ENCODE measurements at regions not wholly inside any gene's neighbourhood (a gene's known extent, or its start where the extent isn't known, plus 50 kb on each side); places are given as distances from the start of the nearest gene placed in this dataset.

- Mint-ChIP-seq H3K27me3 (ENCODE audit: low read depth, poor library complexity) (peaks cover 10% of the 10 kb centered on the region), H3K36me3 (ENCODE audit: low read depth) (no peaks in the 10 kb centered on the region), H3K9me3 (peaks cover 16% of the 10 kb centered on the region)
Observed at GRCh38 chrX:3550871-3551270, 162.6 kb downstream of the PRKX start.

GRCh38 chrX:3550160-3550751, 163.2 kb downstream of the PRKX start:
- DNase-seq = no peak
- TF ChIP-seq CTCF (IDR thresholded peaks at IDR 0.05) = no peak
- Mint-ChIP-seq H3K36me3 (ENCODE audit: low read depth) (no peaks in the 10 kb centered on the region), H3K27me3 (ENCODE audit: low read depth, poor library complexity) (peaks cover 10% of the 10 kb centered on the region), H3K4me3 (no peak overlapping the region), H3K27ac (no peak overlapping the region), H3K9me3 (peaks cover 16% of the 10 kb centered on the region), H3K4me1 (peaks cover 22% of the 10 kb centered on the region)

More at GRCh38 chrX:3550871-3551270, 162.6 kb downstream of the PRKX start:
- Mint-ChIP-seq H3K4me3 (no peak overlapping the region), H3K4me1 (peaks cover 22% of the 10 kb centered on the region), H3K27ac (no peak overlapping the region)
- TF ChIP-seq CTCF (IDR thresholded peaks at IDR 0.05) = no peak
- no peak for DNase-seq

- peak overlapping the region; percentile 57 for H3K27ac Mint-ChIP-seq
- peaks cover 16% of the 10 kb centered on the region for H3K9me3 Mint-ChIP-seq
- peaks cover 10% of the 10 kb centered on the region for H3K27me3 Mint-ChIP-seq (ENCODE audit: low read depth, poor library complexity)
- H3K4me3 Mint-ChIP-seq = peak overlapping the region; percentile 70
- DNase-seq = no peak
- peaks cover 22% of the 10 kb centered on the region for H3K4me1 Mint-ChIP-seq
- H3K36me3 Mint-ChIP-seq (ENCODE audit: low read depth) = no peaks in the 10 kb centered on the region
- TF ChIP-seq CTCF (IDR thresholded peaks at IDR 0.05) = no peak
Observed at GRCh38 chrX:3549411-3549911, 164.0 kb downstream of the PRKX start.

- TF ChIP-seq CTCF (IDR thresholded peaks at IDR 0.05) = peak; percentile 28
- peak overlapping the region; percentile 70 for H3K4me3 Mint-ChIP-seq
- H3K36me3 Mint-ChIP-seq (ENCODE audit: low read depth) = no peaks in the 10 kb centered on the region
- DNase-seq = no peak
- peaks cover 16% of the 10 kb centered on the region for H3K9me3 Mint-ChIP-seq
- peaks cover 10% of the 10 kb centered on the region for H3K27me3 Mint-ChIP-seq (ENCODE audit: low read depth, poor library complexity)
- no peak overlapping the region for H3K27ac Mint-ChIP-seq
- H3K4me1 Mint-ChIP-seq = peaks cover 22% of the 10 kb centered on the region
Observed at GRCh38 chrX:3548765-3549391, 164.6 kb downstream of the PRKX start.

GRCh38 chrX:3545901-3546300, 167.5 kb downstream of the PRKX start:
- no peak overlapping the region for H3K4me3 Mint-ChIP-seq
- H3K9me3 Mint-ChIP-seq = peaks cover 24% of the 10 kb centered on the region
- TF ChIP-seq CTCF (IDR thresholded peaks at IDR 0.05) = no peak
- H3K36me3 Mint-ChIP-seq (ENCODE audit: low read depth) = peaks cover 4% of the 10 kb centered on the region
- peaks cover 10% of the 10 kb centered on the region for H3K27me3 Mint-ChIP-seq (ENCODE audit: low read depth, poor library complexity)
- H3K27ac Mint-ChIP-seq = no peak overlapping the region
- no peak for DNase-seq
- peaks cover 11% of the 10 kb centered on the region for H3K4me1 Mint-ChIP-seq

- Mint-ChIP-seq H3K9me3 (peaks cover 12% of the 10 kb centered on the region), H3K27ac (no peak overlapping the region), H3K27me3 (ENCODE audit: low read depth, poor library complexity) (peaks cover 6% of the 10 kb centered on the region), H3K36me3 (ENCODE audit: low read depth) (peaks cover 4% of the 10 kb centered on the region), H3K4me3 (no peak overlapping the region), H3K4me1 (no peaks in the 10 kb centered on the region)
- no peak for DNase-seq
- no peak for TF ChIP-seq CTCF (IDR thresholded peaks at IDR 0.05)
Observed at GRCh38 chrX:3541336-3541735, 172.1 kb downstream of the PRKX start.

All from nephron progenitor cell (in vitro differentiated cells).